Liver (tissue), 3 donors: ENCODE measurements at regions not wholly inside any gene's neighbourhood (a gene's known extent, or its start where the extent isn't known, plus 50 kb on each side); places are given as distances from the start of the nearest gene placed in this dataset.

Source experiments
- GABPA ChIP-seq, 2 donors: IDR thresholded peaks in 1 of 2; conservative IDR thresholded peaks in 1 of 2; 2 replicates each; pipeline ENCODE4 v1.6.1; 2016; ENCODE audit warnings: antibody characterized with exemption in 2 of 2, mild to moderate bottlenecking in 1 of 2, moderate library complexity in 1 of 2
- JUND ChIP-seq, 2 donors: IDR thresholded peaks; 2 replicates each; pipeline ENCODE4 v1.6.1; 2016; ENCODE audit warnings: antibody characterized with exemption in 2 of 2
- NR2F2 ChIP-seq: IDR thresholded peaks from 2 replicates; pipeline ENCODE4 v1.6.1; 2016; ENCODE audit warnings: antibody characterized with exemption
- RAD21 ChIP-seq, 2 donors: IDR thresholded peaks; 2 replicates each; pipeline ENCODE4 v1.6.1; 2016; ENCODE audit warnings: antibody characterized with exemption in 2 of 2, mild to moderate bottlenecking in 2 of 2
- REST ChIP-seq: IDR thresholded peaks from 2 replicates; pipeline ENCODE4 v1.6.1; 2016; ENCODE audit warnings: antibody characterized with exemption, mild to moderate bottlenecking
- RXRA ChIP-seq, 2 donors: IDR thresholded peaks; 2 replicates each; pipeline ENCODE4 v1.6.1; 2017 to 2018; ENCODE audit warnings: antibody characterized with exemption in 2 of 2, mild to moderate bottlenecking in 1 of 2
- TAF1 ChIP-seq: conservative IDR thresholded peaks from 2 replicates; pipeline ENCODE4 v1.6.1; 2016; ENCODE audit warnings: antibody characterized with exemption, mild to moderate bottlenecking
- YY1 ChIP-seq: IDR thresholded peaks from 2 replicates; pipeline ENCODE4 v1.6.1; 2016; ENCODE audit warnings: antibody characterized with exemption, mild to moderate bottlenecking
- ZBTB33 ChIP-seq: IDR thresholded peaks from 2 replicates; pipeline ENCODE4 v1.6.1; 2016; ENCODE audit warnings: antibody characterized with exemption
- TF ChIP-seq, protein P1 (sequence below): fragments of 150-350 bp; IDR thresholded peaks from 2 replicates; pipeline ENCODE4 v1.5.1; 2017; ENCODE audit warnings: improper control_type of control experiment, low read depth, low read length; ENCODE audit not compliant: missing input control
- donor health status: healthy.
- donor health status: healthy.

DNA sequence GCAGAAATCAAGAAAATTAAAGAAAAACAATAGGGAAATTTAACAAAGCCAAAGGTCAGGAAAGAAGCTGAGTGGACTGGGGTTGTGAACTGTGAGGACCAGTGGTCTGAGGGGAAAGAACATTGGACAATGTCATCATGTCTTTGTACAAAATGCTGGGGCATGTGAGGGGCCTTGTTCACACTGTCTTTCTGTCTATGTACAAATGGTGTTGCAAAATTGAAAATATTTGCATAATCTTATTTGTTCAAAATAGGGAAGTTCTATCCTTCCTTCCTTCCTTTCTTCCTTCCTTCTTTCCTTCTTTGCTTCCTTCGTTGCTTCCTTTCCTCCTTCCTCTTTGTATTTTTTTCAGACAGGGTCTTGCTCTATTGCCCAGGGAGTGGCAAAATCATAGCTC, 79.2 kb upstream of the SCEL start:
- TF ChIP-seq, protein P1, sequence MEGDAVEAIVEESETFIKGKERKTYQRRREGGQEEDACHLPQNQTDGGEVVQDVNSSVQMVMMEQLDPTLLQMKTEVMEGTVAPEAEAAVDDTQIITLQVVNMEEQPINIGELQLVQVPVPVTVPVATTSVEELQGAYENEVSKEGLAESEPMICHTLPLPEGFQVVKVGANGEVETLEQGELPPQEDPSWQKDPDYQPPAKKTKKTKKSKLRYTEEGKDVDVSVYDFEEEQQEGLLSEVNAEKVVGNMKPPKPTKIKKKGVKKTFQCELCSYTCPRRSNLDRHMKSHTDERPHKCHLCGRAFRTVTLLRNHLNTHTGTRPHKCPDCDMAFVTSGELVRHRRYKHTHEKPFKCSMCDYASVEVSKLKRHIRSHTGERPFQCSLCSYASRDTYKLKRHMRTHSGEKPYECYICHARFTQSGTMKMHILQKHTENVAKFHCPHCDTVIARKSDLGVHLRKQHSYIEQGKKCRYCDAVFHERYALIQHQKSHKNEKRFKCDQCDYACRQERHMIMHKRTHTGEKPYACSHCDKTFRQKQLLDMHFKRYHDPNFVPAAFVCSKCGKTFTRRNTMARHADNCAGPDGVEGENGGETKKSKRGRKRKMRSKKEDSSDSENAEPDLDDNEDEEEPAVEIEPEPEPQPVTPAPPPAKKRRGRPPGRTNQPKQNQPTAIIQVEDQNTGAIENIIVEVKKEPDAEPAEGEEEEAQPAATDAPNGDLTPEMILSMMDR, result no peak
- TF ChIP-seq ZBTB33, result no peak
- TF ChIP-seq TAF1, result no peak
- TF ChIP-seq RAD21 (IDR thresholded peaks at IDR 0.05), result no peak
- no peak for TF ChIP-seq JUND (IDR thresholded peaks at IDR 0.05)
- TF ChIP-seq GABPA (IDR thresholded peaks at IDR 0.05 in 1 of 2, conservative IDR thresholded peaks at IDR 0.05 in 1 of 2), result no peak
- no peak for TF ChIP-seq YY1
- TF ChIP-seq REST, result no peak
- no peak for TF ChIP-seq RXRA (IDR thresholded peaks at IDR 0.05)
- TF ChIP-seq NR2F2, result no peak
